Epithelial cell of proximal tubule (primary cell): ENCODE measurements at regions not wholly inside any gene's neighbourhood (a gene's known extent, or its start where the extent isn't known, plus 50 kb on each side); places are given as distances from the start of the nearest gene placed in this dataset.

Source experiments
- DNase-seq: peaks from one replicate; pipeline ENCODE4 v3.0.0-alpha.2; 2011; ENCODE audit warnings: low read depth
- H3K4me3 ChIP-seq: 2 replicates; pipeline ENCODE4 v1.5.1; 2011; ENCODE audit warnings: low read depth, mild to moderate bottlenecking, low read length
- CTCF ChIP-seq: conservative IDR thresholded peaks from 2 replicates; pipeline ENCODE4 v1.5.1; 2012; ENCODE audit warnings: low read depth, mild to moderate bottlenecking, low read length

GRCh38 chr12:131529196-131530040 is 181.5 kb upstream of the SFSWAP start:
- no peak for DNase-seq
- no peak overlapping the region for H3K4me3 ChIP-seq
- TF ChIP-seq CTCF, result no peak

DNA sequence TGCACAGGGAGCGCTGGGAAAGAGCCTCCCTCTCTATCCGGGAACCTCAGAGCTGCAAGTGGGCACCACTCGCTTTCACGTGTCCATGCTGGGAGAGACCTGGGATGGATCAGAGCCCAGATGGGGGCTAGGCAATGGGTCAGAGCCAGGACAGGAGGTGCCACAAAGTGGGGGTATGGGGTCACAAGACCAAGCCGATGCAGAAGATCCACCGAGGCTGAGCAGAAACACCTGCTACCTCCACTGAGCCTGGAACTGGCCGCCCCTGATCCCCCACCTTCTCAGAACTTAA is 180.9 kb upstream of the SFSWAP start:
- DNase-seq, result no peak
- TF ChIP-seq CTCF, result no peak
- no peak overlapping the region for H3K4me3 ChIP-seq

- no peak overlapping the region for H3K4me3 ChIP-seq
- DNase-seq, result no peak
- no peak for TF ChIP-seq CTCF
Observed at GRCh38 chr12:131530422-131530821, 180.5 kb upstream of the SFSWAP start.

- DNase-seq, result no peak
- no peak for TF ChIP-seq CTCF
- H3K4me3 ChIP-seq, result no peak overlapping the region
Observed at GRCh38 chr12:131533139-131533538, 177.8 kb upstream of the SFSWAP start.

GRCh38 chr12:131535779-131536178 is 175.1 kb upstream of the SFSWAP start:
- TF ChIP-seq CTCF, result no peak
- DNase-seq, result no peak
- H3K4me3 ChIP-seq, result no peak overlapping the region

DNA sequence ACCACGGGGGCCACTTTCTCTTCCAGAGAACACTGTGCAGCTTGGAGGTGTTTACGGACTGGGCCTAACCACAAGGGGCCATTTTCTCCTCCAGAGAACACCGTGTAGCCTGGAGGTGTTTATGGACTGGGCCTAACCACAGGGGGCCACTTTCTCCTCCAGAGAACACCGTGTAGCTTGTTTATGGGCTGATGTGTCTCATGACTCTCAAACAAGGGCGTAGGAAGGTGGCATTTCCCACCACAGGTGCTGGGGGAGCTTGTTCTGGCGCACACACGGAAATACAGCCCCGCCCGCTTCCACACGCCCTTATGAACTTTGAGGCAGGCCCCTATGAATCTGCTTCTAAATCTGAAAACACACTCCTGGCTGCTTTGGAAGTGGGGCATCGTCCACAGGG is 174.6 kb upstream of the SFSWAP start:
- no peak overlapping the region for H3K4me3 ChIP-seq
- no peak for DNase-seq
- no peak for TF ChIP-seq CTCF

DNA sequence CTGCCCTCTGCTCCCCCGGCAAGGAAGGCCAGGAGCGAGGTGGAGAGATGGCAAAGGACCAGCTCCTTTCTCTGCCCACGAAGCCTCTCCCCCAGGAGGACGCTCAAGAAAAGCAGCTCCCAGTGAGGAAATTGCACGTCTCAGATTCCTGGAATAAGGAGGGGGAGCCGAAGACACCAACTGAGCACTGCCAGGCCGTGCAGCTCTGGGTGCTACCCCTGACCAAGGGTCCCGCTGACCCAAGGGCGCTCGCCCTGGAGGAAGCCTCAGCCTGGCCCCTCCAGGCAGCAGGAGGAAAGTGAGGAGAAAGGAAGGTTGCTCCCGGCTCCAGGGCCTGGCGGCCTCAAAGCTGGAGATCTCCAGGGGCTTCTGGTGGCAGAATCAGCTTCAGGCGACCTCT is 174.1 kb upstream of the SFSWAP start:
- no peak for TF ChIP-seq CTCF
- H3K4me3 ChIP-seq, result no peak overlapping the region
- no peak for DNase-seq
